SK-N-SH treated with all-trans-retinoic acid at 6 μM for 48 hours (cell line): ENCODE measurements at regions not wholly inside any gene's neighbourhood (a gene's known extent, or its start where the extent isn't known, plus 50 kb on each side); places are given as distances from the start of the nearest gene placed in this dataset.

Experiments
- ATAC-seq: fragments of 200-7000 bp; cut with Tn5 transposase; 3 replicates; pipeline ENCODE4 v1.9.1; 2020; ENCODE audit warnings: mild to moderate bottlenecking, moderate library complexity
- ARNTL ChIP-seq: fragments of 450-650 bp; formaldehyde crosslinking; IDR thresholded peaks from 2 replicates; pipeline ENCODE4 v1.5.0; 2020; ENCODE audit warnings: low read depth, mild to moderate bottlenecking, moderate library complexity, borderline replicate concordance
- BACH2 ChIP-seq: fragments of 250-450 bp; sonication (Bioruptor Pico); IDR thresholded peaks from 2 replicates; pipeline ENCODE4 v1.9.0; 2021; ENCODE audit warnings: mild to moderate bottlenecking, borderline replicate concordance
- CREB5 ChIP-seq: fragments of 250-450 bp; sonication (Bioruptor Pico); IDR thresholded peaks from 2 replicates; pipeline ENCODE4 v1.5.1; 2020; ENCODE audit warnings: low read depth, mild to moderate bottlenecking, moderate library complexity
- CSDC2 ChIP-seq: fragments of 250-450 bp; sonication (Bioruptor Pico); IDR thresholded peaks from 2 replicates; pipeline ENCODE4 v1.5.0; 2020; ENCODE audit warnings: mild to moderate bottlenecking, moderate library complexity
- CSRNP3 ChIP-seq: fragments of 250-450 bp; sonication (Bioruptor Pico); IDR thresholded peaks from 2 replicates; pipeline ENCODE4 v1.5.1; 2021; ENCODE audit warnings: mild to moderate bottlenecking, moderate library complexity
- ESRRG ChIP-seq: fragments of 250-450 bp; sonication (Bioruptor Pico); IDR thresholded peaks from 2 replicates; pipeline ENCODE4 v1.6.1; 2021; ENCODE audit warnings: mild to moderate bottlenecking
- GLIS3 ChIP-seq: fragments of 250-450 bp; sonication (Bioruptor Pico); IDR thresholded peaks from 2 replicates; pipeline ENCODE4 v1.5.0; 2020; ENCODE audit warnings: mild to moderate bottlenecking, moderate library complexity
- ISL1 ChIP-seq: fragments of 250-450 bp; sonication (Bioruptor Pico); IDR thresholded peaks from 2 replicates; pipeline ENCODE4 v2.1.2; 2022; ENCODE audit warnings: mild to moderate bottlenecking, moderate library complexity
- OSR1 ChIP-seq: fragments of 250-450 bp; sonication (Bioruptor Pico); IDR thresholded peaks from 2 replicates; pipeline ENCODE4 v1.8.0; 2022; ENCODE audit warnings: moderate library complexity, mild to moderate bottlenecking, inconsistent platforms
- PATZ1 ChIP-seq: fragments of 250-450 bp; sonication (Bioruptor Pico); IDR thresholded peaks from 2 replicates; pipeline ENCODE4 v1.8.0; 2020; ENCODE audit warnings: mild to moderate bottlenecking, moderate library complexity, borderline replicate concordance
- POU6F1 ChIP-seq: fragments of 250-450 bp; sonication (Bioruptor Pico); IDR thresholded peaks from 2 replicates; pipeline ENCODE4 v1.8.0; 2021; ENCODE audit warnings: low read depth, mild to moderate bottlenecking, moderate library complexity, borderline replicate concordance
- RARB ChIP-seq: fragments of 250-450 bp; sonication (Bioruptor Pico); IDR thresholded peaks from 2 replicates; pipeline ENCODE4 v1.8.0; 2021; ENCODE audit warnings: mild to moderate bottlenecking, moderate library complexity
- SNAI2 ChIP-seq: fragments of 250-450 bp; sonication (Bioruptor Pico); IDR thresholded peaks from 2 replicates; pipeline ENCODE4 v1.5.0; 2020; ENCODE audit warnings: mild to moderate bottlenecking, moderate library complexity
- TCF4 ChIP-seq: fragments of 250-450 bp; sonication (Bioruptor Pico); IDR thresholded peaks from 2 replicates; pipeline ENCODE4 v1.8.0; 2021; ENCODE audit warnings: mild to moderate bottlenecking, moderate library complexity, borderline replicate concordance
- TSHZ2 ChIP-seq: fragments of 250-450 bp; sonication (Bioruptor Pico); IDR thresholded peaks from 2 replicates; pipeline ENCODE4 v1.5.0; 2020; ENCODE audit warnings: mild to moderate bottlenecking, moderate library complexity
- ZC3H10 ChIP-seq: fragments of 250-450 bp; sonication (Bioruptor Pico); IDR thresholded peaks from 2 replicates; pipeline ENCODE4 v1.5.1; 2021; ENCODE audit warnings: mild to moderate bottlenecking, moderate library complexity
- ZFP3 ChIP-seq: fragments of 250-450 bp; sonication (Bioruptor Pico); IDR thresholded peaks from 2 replicates; pipeline ENCODE4 v1.5.0; 2020; ENCODE audit warnings: mild to moderate bottlenecking, moderate library complexity
- ZFP30 ChIP-seq: fragments of 450-650 bp; formaldehyde crosslinking; IDR thresholded peaks from 2 replicates; pipeline ENCODE4 v1.5.0; 2022; ENCODE audit warnings: mild to moderate bottlenecking, moderate library complexity
- ZNF565 ChIP-seq: fragments of 450-650 bp; formaldehyde crosslinking; conservative IDR thresholded peaks from 2 replicates; pipeline ENCODE4 v1.5.0; 2020; ENCODE audit warnings: low read depth, mild to moderate bottlenecking, moderate library complexity
- ZNF8 ChIP-seq: fragments of 450-650 bp; formaldehyde crosslinking; IDR thresholded peaks from 2 replicates; pipeline ENCODE4 v1.5.0; 2020; ENCODE audit warnings: mild to moderate bottlenecking, moderate library complexity

- TF ChIP-seq ARNTL (CRISPR knock-in tag), result no peak
- no peak for TF ChIP-seq ESRRG (CRISPR knock-in tag)
- TF ChIP-seq CSRNP3 (CRISPR knock-in tag), result no peak
- TF ChIP-seq TSHZ2 (CRISPR knock-in tag), result no peak
- TF ChIP-seq CSDC2 (CRISPR knock-in tag), result no peak
- no peak for TF ChIP-seq BACH2 (CRISPR knock-in tag)
- TF ChIP-seq POU6F1 (CRISPR knock-in tag), result no peak
- no peak for TF ChIP-seq ISL1 (CRISPR knock-in tag)
Measured at GRCh38 chr13:21796775-21797514, 126.1 kb downstream of the FGF9 start.

GRCh38 chr13:21797736-21798135, 126.9 kb downstream of the FGF9 start:
- ATAC-seq, result no peak
- TF ChIP-seq ZNF565 (CRISPR knock-in tag) (no peak), ESRRG (CRISPR knock-in tag) (no peak), CSRNP3 (CRISPR knock-in tag) (no peak), RARB (CRISPR knock-in tag) (no peak), CSDC2 (CRISPR knock-in tag) (no peak), GLIS3 (CRISPR knock-in tag) (no peak), ZFP30 (CRISPR knock-in tag) (no peak)
- TF ChIP-seq, all 23 proteins: peak for 0

More at GRCh38 chr13:21796775-21797514, 126.1 kb downstream of the FGF9 start:
- no peak for ATAC-seq

GRCh38 chr13:21798181-21798580, 127.3 kb downstream of the FGF9 start:
- no peak for ATAC-seq

GRCh38 chr13:21799671-21800070, 128.8 kb downstream of the FGF9 start:
- ATAC-seq, result no peak
- TF ChIP-seq ARNTL (CRISPR knock-in tag) (no peak), SNAI2 (CRISPR knock-in tag) (no peak), TCF4 (CRISPR knock-in tag) (no peak), RARB (CRISPR knock-in tag) (no peak), POU6F1 (CRISPR knock-in tag) (no peak), CREB5 (CRISPR knock-in tag) (no peak), ZFP3 (CRISPR knock-in tag) (no peak), ESRRG (CRISPR knock-in tag) (no peak), ZNF8 (CRISPR knock-in tag) (no peak), OSR1 (CRISPR knock-in tag) (no peak), BACH2 (CRISPR knock-in tag) (no peak)

More at GRCh38 chr13:21798181-21798580, 127.3 kb downstream of the FGF9 start:
- no peak for TF ChIP-seq OSR1 (CRISPR knock-in tag)
- no peak for TF ChIP-seq GLIS3 (CRISPR knock-in tag)
- no peak for TF ChIP-seq CSDC2 (CRISPR knock-in tag)
- TF ChIP-seq RARB (CRISPR knock-in tag), result no peak
- no peak for TF ChIP-seq ZC3H10 (CRISPR knock-in tag)
- TF ChIP-seq ARNTL (CRISPR knock-in tag), result no peak
- TF ChIP-seq BACH2 (CRISPR knock-in tag), result no peak
- no peak for TF ChIP-seq PATZ1 (CRISPR knock-in tag)
